T47D (cell line): ENCODE measurements at regions not wholly inside any gene's neighbourhood (a gene's known extent, or its start where the extent isn't known, plus 50 kb on each side); places are given as distances from the start of the nearest gene placed in this dataset.

Source experiments
- DNase-seq, 2 experiments: peaks; one replicate each; pipeline versions ENCODE4 v3.0.0 to v3.0.0-alpha.2; 2011 to 2012; ENCODE audit warnings: low read depth in 1 of 2, low spot score in 1 of 2
- JUND ChIP-seq: IDR thresholded peaks from 2 replicates; pipeline ENCODE4 v1.6.1; 2012; ENCODE audit warnings: low read depth
- in situ Hi-C: cut with HindIII; loops from 2 replicates; pipeline ENCODE4 v1.10.0; 2016; ENCODE audit warnings: low sequenced_read_pairs, low pct_unique_long_range_greater_than_20kb

DNA sequence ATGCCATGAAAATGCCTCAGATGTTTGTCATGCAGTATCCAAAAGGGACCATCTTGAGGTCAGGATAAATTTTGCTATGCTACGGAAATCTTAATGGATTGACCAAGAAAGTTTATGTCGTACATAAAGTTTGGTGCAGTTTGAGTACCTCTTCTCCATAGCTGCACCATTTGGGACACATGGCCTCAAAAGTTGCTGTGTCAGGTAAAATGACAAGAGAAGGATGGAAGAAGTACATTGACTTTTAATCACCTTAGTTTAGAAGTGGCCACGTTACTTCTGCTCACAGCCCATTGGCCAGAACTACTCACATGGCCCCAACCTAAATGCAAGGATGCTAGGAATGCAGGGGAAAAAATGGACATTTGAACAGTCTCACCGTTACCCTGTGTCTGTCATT lies 107.4 kb upstream of the NAMPT start:
- in situ Hi-C loops: no loop called here
- no peak for DNase-seq

DNA sequence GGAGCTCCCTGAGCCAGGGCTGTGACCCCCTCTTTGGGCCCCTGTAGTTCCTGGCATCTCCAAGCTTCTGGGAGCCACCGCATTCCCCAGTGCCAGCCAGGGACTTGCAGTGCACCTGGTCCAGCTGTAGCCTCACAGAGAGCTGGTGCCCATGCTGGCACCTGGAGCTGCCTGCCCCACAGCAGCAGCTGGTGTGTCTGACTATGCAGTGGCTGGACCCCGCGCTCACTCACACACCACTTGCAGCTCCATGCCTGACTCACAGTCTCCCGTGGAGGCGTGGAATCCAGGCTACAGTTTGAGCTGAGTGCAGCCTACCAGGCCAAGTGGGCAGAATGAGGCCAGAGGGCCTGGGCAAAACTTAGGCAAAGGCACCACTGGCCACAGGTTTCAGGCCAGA lies 102.2 kb upstream of the NAMPT start:
- no peak for TF ChIP-seq JUND
- DNase-seq: no peak
- in situ Hi-C loops: no loop called here

More for the DNA sequence above, 107.4 kb upstream of the NAMPT start:
- TF ChIP-seq JUND: no peak

DNA sequence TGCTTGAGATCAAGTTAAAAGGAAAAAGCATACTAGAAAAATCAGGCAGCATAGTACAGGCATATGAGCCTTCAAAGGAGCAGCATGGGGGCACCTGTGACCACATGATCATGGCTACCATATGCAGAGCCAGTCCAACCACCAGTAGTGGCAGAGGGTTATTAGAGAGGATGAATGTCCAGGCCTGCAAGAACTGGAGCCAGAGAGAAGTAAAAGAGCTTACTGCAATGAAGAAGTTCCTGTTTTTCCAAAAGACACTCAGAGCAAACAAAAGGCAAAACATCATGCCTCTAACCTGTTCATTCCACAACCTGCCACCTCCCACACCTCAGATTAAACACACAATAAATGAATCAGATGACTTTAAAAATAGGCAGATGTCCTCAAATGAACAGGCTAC lies 99.6 kb upstream of the NAMPT start:
- DNase-seq: peak in 1 of 2 experiments; percentile 67
- in situ Hi-C loops: no loop called here
- no peak for TF ChIP-seq JUND

DNA sequence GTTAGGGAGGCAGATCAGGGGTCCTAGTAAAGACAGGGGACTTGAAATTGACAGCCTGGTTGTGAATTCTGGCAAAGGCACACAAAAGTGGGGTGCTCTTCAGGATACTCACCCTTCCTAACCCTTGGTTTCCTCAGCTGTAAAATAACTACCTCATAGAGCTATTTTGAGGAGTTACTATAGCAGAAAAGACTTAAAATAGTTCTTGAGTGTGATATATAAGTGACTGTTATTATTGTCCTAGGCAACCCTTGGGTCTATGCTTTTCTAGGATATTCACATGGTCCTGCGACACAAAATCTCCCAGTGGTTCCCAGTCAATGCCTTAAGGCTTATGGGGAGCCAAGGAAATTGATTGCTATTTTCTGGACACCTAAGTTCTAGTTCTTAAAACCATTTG lies 98.1 kb upstream of the NAMPT start:
- in situ Hi-C loops: no loop called here
- DNase-seq: no peak
- no peak for TF ChIP-seq JUND

DNA sequence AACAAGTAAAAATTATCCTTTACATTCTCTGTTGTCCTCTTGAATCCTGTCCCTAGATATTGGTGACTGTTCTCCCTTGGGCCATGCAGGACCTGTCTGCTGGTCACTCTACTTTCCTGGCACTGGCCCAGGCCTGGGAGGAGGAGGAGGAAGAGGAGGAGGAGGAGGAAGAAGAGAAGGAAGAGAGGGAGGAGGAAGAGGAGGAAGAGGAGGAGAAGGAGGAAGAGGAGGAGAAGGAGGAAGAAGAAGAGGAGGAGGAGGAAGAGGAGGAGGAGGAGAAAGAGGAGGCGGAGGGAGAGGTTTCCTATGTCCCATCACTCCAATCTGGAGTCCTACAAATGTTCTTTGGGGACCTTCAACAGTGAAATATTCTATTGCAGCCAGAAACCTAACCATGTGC lies 97.3 kb upstream of the NAMPT start:
- TF ChIP-seq JUND: no peak
- in situ Hi-C loops: no loop called here
- DNase-seq: no peak

DNA sequence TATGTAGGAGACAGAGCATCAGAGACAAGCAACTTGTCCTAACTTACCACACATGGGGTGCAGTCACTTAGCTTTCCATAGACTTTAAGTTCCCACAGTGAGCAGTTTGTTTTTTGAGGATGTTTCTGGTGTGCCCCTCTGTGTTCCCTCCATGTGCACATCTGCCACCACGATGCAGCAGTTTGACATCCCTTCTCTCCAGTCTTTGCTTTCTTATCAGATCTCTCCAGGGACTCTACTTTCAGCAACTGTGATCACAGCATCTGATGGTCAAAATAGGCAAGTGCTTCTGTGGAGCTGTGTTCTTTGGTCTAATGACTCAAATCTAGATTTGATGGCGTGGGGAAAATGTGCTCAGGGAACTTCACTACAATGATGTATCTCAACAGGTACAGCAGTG lies 96.5 kb upstream of the NAMPT start:
- TF ChIP-seq JUND: no peak
- in situ Hi-C loops: no loop called here
- no peak for DNase-seq

DNA sequence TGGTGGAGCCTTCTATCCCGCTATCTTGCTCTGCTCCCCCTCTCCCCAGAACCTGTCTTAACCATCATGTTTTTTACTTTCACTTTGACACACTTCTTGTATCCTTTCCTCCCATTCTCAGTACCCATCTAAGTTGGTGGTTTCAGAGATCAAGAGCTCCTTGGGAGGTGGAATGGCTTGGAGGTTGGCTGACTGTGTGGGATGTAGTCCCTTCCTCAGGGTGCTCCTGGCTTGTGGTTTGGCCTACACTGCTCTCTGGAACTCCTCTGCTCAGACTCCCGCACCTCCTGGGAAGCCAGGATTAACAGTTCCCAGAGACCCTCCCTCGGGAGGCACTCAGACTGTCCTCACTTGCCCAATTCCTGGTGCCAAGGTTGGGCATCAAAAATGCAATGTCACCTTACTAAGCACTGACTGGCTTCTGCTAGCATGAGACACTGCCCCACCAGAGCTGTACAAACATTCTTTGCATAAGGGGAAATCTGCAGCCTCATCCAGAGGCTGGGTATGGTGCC lies 93.1 kb upstream of the NAMPT start:
- in situ Hi-C loops: no loop called here
- no peak for DNase-seq
- no peak for TF ChIP-seq JUND

DNA sequence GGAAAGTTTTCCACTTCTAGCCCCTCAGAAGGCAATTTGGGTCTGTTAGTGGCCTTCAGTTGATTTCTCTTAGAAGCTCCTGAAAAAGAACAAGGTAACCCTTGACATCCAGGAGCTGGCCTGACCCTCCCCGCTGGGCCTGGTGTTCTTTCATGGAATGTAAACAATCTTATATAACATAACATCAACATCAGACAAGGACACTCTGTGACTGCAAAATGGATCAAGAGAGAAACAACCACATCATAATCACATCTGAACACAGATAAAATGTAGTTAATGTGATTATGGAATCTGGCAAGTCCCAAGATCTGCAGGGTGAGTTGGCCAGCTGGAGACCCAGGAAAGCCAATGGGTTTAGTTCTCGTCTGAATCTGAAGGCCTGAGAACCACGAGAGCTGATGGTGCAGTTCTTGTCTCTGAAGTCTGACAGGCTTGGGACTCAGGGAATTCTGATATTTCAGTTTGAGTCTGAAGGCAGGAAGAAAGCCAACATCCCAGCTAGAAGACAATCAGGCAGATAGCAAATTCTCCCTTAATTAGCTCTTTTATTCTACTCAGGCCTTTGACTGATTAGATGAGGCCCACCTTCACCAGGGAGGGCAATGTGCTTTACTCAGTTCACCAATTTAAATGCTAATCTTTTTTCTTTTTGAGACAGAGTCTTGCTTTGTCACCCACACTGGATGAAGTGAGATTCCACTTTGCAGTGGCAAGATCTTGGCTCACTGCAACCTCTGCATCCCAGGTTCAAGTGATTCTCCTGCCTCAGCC lies 91.4 kb upstream of the NAMPT start:
- DNase-seq: no peak
- in situ Hi-C loops: no loop called here
- no peak for TF ChIP-seq JUND

DNA sequence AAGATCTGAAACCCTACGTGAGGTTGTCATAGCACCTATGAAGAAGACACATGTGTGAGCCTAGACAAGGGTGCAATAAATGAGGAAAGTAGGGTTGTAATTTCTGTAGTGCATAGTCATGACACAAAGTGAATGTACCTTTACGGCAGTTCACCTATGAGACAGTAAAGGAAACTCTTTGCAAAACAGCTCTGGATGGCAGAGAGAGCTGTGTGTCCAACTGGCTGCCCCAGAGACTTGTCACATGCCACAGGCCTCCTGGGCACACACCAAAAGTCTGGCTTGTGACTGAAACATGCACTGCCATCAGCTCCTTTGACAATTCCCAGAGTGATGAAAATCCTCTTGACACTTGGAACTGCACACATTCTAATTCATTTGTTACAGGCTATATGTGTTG lies 90.7 kb upstream of the NAMPT start:
- in situ Hi-C loops: no loop called here
- DNase-seq: no peak
- no peak for TF ChIP-seq JUND

DNA sequence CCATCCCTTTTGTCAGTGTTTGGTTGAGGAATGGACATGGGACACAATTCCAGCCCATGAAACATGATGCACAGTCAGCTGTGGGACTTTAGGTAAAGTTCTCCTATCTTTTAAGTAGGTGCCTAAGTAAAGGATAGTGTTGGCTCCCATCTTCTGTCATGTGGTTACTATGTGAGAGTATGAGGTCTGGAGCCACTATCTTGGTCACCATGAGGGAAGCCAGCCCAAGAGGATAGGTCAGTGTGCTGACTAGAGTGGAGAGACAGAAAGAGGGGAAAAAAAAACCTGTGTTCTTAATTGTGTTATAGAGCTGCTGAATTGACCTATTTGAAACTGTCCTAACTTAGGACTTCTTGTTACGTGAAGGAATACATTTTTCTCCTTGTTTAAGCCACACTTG lies 89.7 kb upstream of the NAMPT start:
- in situ Hi-C loops: no loop called here
- TF ChIP-seq JUND: no peak

DNA sequence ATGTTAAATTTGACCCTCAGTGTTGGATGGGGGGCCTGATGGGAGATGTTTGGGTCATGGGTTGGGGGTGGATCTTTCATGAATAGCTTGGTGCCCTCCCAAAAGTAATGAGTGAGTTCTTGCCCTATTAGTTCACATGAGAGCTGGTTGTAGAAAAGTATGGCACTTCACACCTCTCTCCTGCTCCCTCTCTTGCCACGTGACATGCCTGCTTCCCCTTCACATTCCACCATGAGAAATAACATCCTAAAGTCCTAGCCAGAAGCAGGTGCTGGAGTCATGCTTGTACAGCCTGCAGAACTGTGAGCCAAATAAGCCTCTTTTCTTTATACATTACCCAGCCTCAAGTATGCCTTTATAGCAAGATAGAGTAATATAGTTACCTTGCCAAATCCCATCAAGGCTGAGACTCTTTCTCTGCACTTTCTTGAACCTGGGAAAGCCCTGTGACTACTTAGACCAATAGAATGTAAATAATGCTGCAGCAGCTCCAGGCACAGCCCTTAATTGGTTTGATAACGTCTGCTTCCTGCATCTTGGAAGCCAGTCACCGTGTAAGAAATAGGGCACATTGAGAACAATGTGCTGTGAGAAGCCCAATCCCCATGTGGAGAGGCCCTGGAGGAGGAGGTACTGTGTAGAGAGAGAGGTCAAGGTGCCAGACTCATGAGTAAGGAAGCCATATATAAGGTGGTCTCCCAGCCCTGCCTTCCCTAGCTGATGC lies 88.0 kb upstream of the NAMPT start:
- no peak for TF ChIP-seq JUND
- in situ Hi-C loops: no loop called here

More for the DNA sequence above, 89.7 kb upstream of the NAMPT start:
- no peak for DNase-seq

DNA sequence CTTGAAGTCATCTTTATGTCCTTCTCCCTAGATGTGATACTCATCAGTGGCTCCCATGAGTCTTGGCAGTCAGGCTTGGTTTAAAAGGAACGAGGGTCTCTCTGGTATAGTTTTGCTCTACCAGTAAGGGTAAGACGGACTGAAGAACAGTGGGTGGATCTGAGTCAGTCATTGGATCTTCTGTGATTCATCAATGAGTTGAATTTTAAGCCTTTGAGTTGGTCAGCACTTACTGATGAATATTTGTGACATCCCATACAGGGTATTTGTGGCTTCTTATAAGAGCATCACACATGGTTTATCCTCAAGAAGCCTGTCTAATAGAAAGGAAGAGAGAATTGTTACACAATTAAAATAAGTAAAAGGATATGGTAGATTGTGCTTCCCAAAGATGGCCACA lies 87.3 kb upstream of the NAMPT start:
- in situ Hi-C loops: no loop called here
- no peak for TF ChIP-seq JUND
- no peak for DNase-seq

More for the DNA sequence above, 88.0 kb upstream of the NAMPT start:
- no peak for DNase-seq

DNA sequence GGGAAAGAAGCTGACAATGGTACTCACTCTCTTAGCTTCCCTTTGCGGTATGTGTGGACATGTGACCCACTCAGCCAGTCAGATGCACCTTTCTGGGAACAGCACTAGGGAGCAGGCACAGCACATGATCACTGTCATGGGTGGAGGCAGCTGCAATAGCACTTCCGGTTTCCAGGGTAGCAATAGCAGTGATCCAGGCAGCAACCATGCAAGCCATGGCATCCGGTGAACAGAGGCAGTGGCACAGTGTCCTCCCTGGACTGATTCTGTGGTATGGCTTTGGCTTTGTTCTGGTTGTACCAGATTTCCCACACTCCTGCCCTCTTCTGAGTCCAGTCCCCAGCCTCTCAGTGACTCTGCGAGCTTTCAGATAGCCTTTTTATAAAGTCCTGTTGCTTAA lies 86.8 kb upstream of the NAMPT start:
- no peak for DNase-seq
- in situ Hi-C loops: no loop called here
- TF ChIP-seq JUND: no peak
